ENCODE measurements at regions not wholly inside any gene's neighbourhood (a gene's known extent, or its start where the extent isn't known, plus 50 kb on each side); places are given as distances from the start of the nearest gene placed in this dataset.

DNA sequence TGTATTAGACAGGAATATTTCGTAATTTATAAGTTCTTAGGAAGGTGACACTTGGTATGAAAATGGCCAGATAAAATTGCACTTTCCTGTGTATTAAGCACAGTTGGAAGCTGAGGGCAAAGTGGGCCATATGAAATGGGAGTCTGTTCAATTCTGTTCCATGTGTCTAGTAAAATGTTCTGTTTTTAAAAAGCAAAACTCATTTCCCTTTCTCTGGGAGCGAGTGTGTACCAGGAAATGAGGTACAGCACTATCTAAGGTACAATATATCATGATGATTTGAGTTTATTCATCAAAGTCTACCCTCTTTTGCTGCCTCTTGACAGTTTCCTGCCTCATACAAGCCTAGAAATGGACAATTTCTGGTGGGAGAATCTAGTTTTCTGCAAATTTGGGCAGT is 51.2 kb upstream of the KCNN2 start:
- ATAC-seq (no peak), DNase-seq (no peak)
- no peaks in the 10 kb centered on the region for H3K36me3 ChIP-seq
- H3K9me3 ChIP-seq: no peaks in the 10 kb centered on the region
- no peak overlapping the region for H3K27ac ChIP-seq
- TF ChIP-seq, protein P1, sequence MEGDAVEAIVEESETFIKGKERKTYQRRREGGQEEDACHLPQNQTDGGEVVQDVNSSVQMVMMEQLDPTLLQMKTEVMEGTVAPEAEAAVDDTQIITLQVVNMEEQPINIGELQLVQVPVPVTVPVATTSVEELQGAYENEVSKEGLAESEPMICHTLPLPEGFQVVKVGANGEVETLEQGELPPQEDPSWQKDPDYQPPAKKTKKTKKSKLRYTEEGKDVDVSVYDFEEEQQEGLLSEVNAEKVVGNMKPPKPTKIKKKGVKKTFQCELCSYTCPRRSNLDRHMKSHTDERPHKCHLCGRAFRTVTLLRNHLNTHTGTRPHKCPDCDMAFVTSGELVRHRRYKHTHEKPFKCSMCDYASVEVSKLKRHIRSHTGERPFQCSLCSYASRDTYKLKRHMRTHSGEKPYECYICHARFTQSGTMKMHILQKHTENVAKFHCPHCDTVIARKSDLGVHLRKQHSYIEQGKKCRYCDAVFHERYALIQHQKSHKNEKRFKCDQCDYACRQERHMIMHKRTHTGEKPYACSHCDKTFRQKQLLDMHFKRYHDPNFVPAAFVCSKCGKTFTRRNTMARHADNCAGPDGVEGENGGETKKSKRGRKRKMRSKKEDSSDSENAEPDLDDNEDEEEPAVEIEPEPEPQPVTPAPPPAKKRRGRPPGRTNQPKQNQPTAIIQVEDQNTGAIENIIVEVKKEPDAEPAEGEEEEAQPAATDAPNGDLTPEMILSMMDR (IDR thresholded peaks at IDR 0.05): no peak
- TF ChIP-seq POLR2A (IDR thresholded peaks at IDR 0.05): no peak
- peaks cover 0 to 8% (median 0%) of the 10 kb centered on the region in 12 donors for H3K4me1 ChIP-seq
- no peaks in the 10 kb centered on the region for H3K27me3 ChIP-seq
- 72 to 83% (median 80%) methylated on average over 2 of the region's 2 CpGs for WGBS, 4 donors
- intact Hi-C loops (cut with DNase I): no loop called here
- no peak overlapping the region for H3K4me3 ChIP-seq

DNA sequence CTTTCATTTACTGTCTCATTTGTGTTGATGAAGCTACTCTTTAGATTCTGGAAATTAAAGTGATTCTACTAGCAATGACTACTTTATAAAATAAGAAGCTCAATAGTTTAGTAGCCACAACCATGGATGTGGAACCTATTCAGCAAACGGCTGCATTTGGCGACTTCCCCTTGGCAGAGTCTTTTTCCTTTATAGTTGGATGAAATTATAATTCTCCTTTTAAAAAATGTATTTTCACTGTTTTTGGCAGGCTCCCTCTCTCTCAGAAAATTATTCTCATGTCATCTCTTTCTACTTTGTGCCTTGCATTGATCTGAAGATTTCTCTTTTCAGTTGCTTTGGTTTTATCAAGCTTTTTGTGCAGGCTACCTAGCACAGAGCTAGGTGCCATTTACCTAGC is 50.6 kb upstream of the KCNN2 start:
- H3K4me1 ChIP-seq: peaks cover 0 to 8% (median 0%) of the 10 kb centered on the region in 12 donors
- no peak overlapping the region for H3K4me3 ChIP-seq
- TF ChIP-seq POLR2A (IDR thresholded peaks at IDR 0.05): no peak
- TF ChIP-seq, protein P1 (IDR thresholded peaks at IDR 0.05): no peak
- H3K36me3 ChIP-seq: no peaks in the 10 kb centered on the region
- H3K27me3 ChIP-seq: no peaks in the 10 kb centered on the region
- H3K27ac ChIP-seq: no peak overlapping the region
- intact Hi-C loops (cut with DNase I): no loop called here
- ATAC-seq (no peak), DNase-seq (no peak)
- no peaks in the 10 kb centered on the region for H3K9me3 ChIP-seq
- WGBS, 4 donors: 59 to 79% (median 64%) methylated on average over 2 of the region's 2 CpGs

DNA sequence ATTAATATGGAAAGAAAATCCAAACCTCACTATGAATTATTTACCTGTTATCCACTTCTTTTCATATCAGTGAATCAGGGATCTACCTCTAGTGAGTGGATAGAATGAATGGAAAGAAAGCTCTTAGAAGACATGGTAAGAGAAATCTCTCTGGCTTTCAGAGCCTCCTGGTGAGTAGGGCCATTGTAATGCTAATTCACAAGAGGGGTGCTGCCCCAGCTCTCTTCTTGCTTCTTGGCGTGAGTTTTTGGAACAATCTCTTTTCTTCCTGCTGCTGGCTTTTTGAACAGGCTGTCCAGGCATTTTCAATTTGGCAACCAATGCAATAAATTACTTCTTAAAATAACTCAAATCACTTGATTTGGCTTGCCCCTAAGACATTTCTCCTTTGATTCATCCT is 49.9 kb upstream of the KCNN2 start:
- TF ChIP-seq POLR2A (IDR thresholded peaks at IDR 0.05): no peak
- TF ChIP-seq, protein P1 (IDR thresholded peaks at IDR 0.05): no peak
- H3K27me3 ChIP-seq: no peaks in the 10 kb centered on the region
- no peak overlapping the region for H3K4me3 ChIP-seq
- 29 to 62% (median 36%) methylated on average over 1 of the region's 1 CpG for WGBS, 4 donors
- H3K36me3 ChIP-seq: no peaks in the 10 kb centered on the region
- intact Hi-C loops (cut with DNase I): no loop called here
- no peaks in the 10 kb centered on the region for H3K9me3 ChIP-seq
- peaks cover 0 to 8% (median 0%) of the 10 kb centered on the region in 12 donors for H3K4me1 ChIP-seq
- H3K27ac ChIP-seq: no peak overlapping the region
- no peak for DNase-seq
- no peak for ATAC-seq
